H1 (cell line): ENCODE measurements at regions not wholly inside any gene's neighbourhood (a gene's known extent, or its start where the extent isn't known, plus 50 kb on each side); places are given as distances from the start of the nearest gene placed in this dataset.

Experiments used
- CTBP2 ChIP-seq: IDR thresholded peaks from 2 replicates; pipeline ENCODE4 v1.7.0; 2011; ENCODE audit warnings: borderline replicate concordance, mild to moderate bottlenecking, moderate library complexity, mixed read lengths, low read length; ENCODE audit not compliant: insufficient read depth, insufficient read length
- HDAC2 ChIP-seq, 2 experiments: fragments of 300-600 bp in 1 of 2; sonication (generic) in 1 of 2; IDR thresholded peaks; 2 replicates each; pipeline ENCODE4 v1.6.1; 2011 to 2012; ENCODE audit warnings: low read depth in 2 of 2, low read length in 2 of 2, mild to moderate bottlenecking in 2 of 2, moderate library complexity in 2 of 2, borderline replicate concordance in 1 of 2, inconsistent platforms in 1 of 2
- JUND ChIP-seq: IDR thresholded peaks from 2 replicates; pipeline ENCODE4 v1.6.1; 2011; ENCODE audit warnings: mild to moderate bottlenecking, improper control_type of control experiment, low read length
- RAD21 ChIP-seq, 2 experiments: IDR thresholded peaks in 1 of 2; conservative IDR thresholded peaks in 1 of 2; 2 replicates each; pipeline ENCODE4 v1.6.1; 2011; ENCODE audit warnings: low read depth in 2 of 2, low read length in 2 of 2, improper control_type of control experiment in 1 of 2, inconsistent platforms in 1 of 2, mild to moderate bottlenecking in 1 of 2, moderate library complexity in 1 of 2
- SAP30 ChIP-seq: fragments of 300-600 bp; sonication (generic); IDR thresholded peaks from 2 replicates; pipeline ENCODE4 v1.7.1; 2012; ENCODE audit warnings: low read length, moderate library complexity, mild to moderate bottlenecking, inconsistent platforms; ENCODE audit not compliant: insufficient read depth, insufficient replicate concordance

DNA sequence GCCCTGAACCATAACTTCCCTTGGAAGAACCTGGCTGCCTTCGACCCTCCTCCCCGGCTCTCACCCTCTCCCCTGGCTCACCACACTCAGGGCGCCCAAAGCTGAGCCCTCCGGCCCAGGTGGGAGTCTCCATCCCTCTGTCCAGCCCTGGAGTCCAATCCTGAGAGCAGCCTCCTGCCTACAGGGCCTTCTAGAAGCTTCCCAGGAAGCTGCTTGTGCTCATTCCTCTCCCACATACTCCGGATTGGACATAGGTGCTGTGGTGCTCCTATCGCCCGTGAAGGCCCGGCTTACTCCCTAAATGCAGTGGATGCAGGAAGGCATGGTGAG lies 1332.0 kb downstream of the BRD1 start (continued):
- TF ChIP-seq RAD21 (IDR thresholded peaks at IDR 0.05 in 1 of 2, conservative IDR thresholded peaks at IDR 0.05 in 1 of 2; ENCODE audit: low read depth in 2 of 2, low read length in 2 of 2) = no peak
- TF ChIP-seq JUND = no peak
- TF ChIP-seq CTBP2 = no peak
- TF ChIP-seq SAP30 = no peak
- TF ChIP-seq HDAC2 (IDR thresholded peaks at IDR 0.05; ENCODE audit: borderline replicate concordance in 1 of 2, low read depth in 2 of 2, low read length in 2 of 2) = no peak
